Stimulated activated CD4-positive, alpha-beta T cell treated with anti-CD3 and anti-CD28 coated beads, Interleukin-4, amount 100 ng/mL, for 48 hours (primary cell): ENCODE measurements at regions not wholly inside any gene's neighbourhood (a gene's known extent, or its start where the extent isn't known, plus 50 kb on each side); places are given as distances from the start of the nearest gene placed in this dataset.
"Not testable (repeated sequence)": the region's sequence is repeated elsewhere in the genome, so short reads cannot be mapped to it uniquely, and the experiment has no call there.

Experiments
- DNase-seq, 2 donors: peaks; one replicate each; pipeline ENCODE4 v3.0.0-alpha.2; 2020; ENCODE audit warnings: low read depth in 2 of 2

DNA sequence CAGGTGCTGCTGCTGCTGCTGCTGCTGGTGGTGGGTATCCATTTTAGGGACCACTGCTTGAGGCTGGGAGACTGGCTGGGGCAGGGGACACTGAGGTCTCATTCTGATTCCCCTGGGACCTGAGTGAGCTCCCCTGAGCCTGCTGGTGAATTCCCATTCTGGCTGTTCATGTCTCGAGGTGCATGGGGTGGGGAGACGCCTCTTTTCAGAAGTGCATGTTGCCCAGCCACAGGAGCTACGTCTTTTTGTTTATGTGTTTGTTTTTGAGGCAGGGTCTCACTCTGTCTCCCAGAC, 133.4 kb downstream of the RHOU start:
- DNase-seq = no peak

GRCh38 chr1:228869312-228869824, 134.1 kb downstream of the RHOU start:
- DNase-seq = no peak

DNA sequence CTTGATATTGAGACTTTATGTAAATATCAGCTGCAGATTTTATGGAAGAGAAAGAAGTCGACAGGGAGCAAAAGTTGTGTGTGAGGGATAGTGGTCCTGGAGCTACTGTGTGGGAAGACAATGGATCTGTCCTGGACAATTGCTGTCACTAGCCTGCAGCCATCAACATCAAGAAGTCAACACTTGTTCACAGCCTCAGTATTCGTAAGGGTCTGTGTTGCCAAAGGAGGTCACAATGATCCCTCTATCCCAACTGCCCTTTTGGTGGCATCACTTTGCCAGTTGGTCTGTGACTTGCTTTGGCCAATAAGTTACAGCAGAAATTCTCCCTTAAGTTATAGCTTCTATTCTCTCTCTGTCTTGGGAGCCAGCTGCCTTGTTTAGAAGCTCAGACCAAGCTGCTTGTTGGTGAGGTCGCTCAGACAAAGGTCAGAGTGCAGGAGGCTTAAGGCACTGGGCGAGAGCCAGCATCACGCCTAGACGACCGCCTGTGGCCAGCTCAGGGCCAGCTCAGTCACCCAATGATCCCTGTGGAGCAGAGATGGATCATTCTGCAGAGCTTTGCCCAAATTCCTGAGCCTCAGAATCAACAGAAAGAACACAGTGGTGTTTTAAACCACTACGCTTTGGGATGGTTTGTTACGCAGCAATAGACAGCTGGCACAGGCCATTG, 134.9 kb downstream of the RHOU start:
- DNase-seq = no peak

GRCh38 chr1:228871314-228872061, 136.2 kb downstream of the RHOU start:
- DNase-seq = no peak

GRCh38 chr1:228872080-228872479, 136.8 kb downstream of the RHOU start:
- DNase-seq = no peak

DNA sequence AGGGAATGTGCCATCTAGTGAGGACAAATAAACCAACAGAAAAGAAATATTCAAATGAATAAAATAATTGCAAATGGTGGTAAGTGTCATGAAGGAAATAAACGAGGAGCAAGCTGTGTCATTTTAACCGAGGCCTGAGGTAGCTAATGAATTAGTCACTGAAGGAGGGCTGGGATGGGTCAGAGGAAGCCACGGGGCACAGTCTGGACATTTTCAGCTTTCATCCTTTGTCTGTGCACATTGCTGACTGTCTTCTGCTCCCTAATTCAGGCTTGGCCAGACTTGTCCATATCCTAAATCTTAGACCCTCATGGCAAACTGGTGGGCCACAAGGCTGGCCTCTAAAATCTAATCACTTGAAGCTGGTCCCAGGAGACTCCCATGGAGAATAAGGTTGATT, 138.4 kb downstream of the RHOU start:
- DNase-seq = no peak

- no peak for DNase-seq
These were observed 140.5 kb downstream of the RHOU start for GRCh38 chr1:228875741-228876140.

- DNase-seq = no peak
These were observed 140.9 kb downstream of the RHOU start for GRCh38 chr1:228876187-228876586.

DNA sequence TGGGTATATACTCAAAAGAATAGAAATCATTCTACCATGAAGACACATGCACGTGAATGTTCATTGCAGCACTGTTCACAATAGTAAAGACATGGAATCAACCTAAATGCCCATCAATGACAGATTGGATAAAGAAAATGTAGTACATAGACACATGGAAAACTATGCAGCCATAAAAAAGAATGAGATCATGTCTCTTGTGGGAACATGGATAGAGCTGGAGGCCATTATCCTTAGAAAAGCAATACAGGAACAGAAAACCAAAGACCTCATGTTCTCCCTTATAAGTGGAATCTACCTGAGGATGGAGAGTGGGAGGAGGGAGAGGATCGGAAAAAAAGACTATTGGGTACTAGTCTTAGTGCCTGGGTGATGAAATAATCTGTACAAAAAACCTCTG, 143.9 kb downstream of the RHOU start:
- DNase-seq = no peak

DNA sequence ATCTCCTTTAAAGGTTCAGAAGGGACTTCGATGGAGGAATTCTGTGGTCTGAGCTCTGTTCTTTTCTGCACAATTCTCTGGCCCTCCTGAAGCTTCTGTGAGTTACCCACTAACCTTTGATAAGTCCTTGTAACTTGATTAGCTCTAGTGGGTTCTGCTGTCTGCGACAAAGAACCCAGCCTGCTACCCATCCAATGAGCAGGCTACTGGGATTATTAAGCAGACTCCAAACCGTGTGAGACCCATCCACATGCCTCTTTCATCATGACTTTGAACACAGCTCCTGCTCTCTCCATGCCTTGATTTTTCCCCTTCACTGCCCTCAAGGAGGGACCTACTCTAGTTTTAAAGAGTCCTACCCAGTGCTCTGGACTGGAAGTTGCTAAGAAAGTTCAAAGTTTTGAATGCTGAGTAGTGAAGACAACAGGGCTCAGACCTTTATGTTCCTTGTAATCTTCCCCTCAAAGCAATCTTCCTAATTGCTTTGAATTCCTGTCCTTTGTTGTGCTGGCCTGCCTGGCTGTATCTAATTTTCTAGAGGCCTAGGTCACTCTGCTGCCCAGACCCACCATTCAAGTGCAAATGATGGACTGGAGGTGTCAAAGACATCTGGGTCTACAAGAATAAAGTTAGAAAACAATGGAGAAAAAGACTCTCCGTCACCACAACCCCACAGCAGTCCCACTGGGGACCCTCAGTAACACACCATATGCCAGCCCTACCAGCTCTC, 146.9 kb downstream of the RHOU start:
- DNase-seq = no peak

- no peak for DNase-seq
These were observed 147.6 kb downstream of the RHOU start for GRCh38 chr1:228882771-228883450.

DNA sequence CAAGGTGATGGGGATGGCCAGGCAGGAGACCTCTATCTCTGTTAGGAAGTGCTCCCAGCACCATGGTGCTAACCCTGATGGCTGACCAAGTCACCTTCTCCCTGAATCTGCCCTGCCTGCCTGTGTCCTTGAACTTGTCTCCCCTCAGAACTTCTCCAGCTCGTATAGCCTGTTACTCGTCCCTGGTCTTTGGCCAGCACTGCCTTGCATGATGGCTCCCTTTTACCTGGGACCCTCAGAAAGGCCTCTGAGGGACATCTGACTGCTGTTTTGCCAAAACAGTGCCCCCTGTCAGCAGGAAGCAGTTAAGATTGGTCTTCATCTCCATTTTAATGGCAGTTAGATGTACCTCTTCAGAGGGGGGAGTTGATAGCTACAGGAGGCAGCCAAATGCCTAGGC, 148.3 kb downstream of the RHOU start:
- DNase-seq = no peak

DNA sequence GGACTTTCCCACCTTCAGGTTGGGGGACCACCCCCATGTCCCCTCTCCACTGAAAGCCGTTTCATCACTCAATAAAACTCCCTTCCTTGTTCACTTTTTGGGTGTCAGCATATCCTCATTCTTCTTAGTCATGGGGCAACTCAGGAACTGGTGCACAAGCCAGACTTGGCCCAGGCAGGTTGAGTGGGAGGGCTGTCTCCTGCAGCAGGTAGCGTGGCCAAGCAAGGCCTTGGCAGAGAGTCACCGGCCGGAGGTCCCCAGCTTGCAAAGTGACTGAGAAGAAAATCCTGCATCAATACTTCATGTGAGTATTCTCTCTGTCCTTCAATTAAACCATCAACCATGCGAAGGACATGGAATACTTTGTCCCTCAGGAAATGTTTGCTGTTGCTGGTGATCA, 148.9 kb downstream of the RHOU start:
- no peak for DNase-seq

GRCh38 chr1:228884615-228885566, 149.6 kb downstream of the RHOU start:
- no peak for DNase-seq

- DNase-seq = no peak
These were observed 150.6 kb downstream of the RHOU start for GRCh38 chr1:228885845-228886244.

DNA sequence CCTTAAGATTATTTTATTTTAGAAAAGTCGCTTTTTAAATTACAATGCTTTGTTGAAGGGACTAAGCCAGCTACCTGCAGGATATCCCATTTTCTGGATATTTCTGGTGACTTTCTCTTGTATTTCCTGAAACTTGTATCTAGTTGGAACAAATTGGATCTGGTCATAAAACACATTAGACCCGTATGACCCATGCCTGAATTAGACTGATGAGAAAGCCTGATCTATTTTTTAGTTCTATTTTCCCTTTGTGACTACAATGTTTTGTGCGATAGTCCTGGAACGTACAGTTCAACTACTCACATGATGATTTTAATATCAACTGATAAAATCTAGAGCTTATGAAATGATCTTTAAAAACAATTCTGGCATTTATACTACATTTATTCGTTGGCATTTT, 151.8 kb downstream of the RHOU start:
- no peak for DNase-seq

- no peak for DNase-seq
These were observed 152.7 kb downstream of the RHOU start for GRCh38 chr1:228887960-228888359.

GRCh38 chr1:228889289-228889688, 154.0 kb downstream of the RHOU start:
- DNase-seq = no peak

- no peak for DNase-seq
These were observed 156.2 kb downstream of the RHOU start for GRCh38 chr1:228891272-228892034.

DNA sequence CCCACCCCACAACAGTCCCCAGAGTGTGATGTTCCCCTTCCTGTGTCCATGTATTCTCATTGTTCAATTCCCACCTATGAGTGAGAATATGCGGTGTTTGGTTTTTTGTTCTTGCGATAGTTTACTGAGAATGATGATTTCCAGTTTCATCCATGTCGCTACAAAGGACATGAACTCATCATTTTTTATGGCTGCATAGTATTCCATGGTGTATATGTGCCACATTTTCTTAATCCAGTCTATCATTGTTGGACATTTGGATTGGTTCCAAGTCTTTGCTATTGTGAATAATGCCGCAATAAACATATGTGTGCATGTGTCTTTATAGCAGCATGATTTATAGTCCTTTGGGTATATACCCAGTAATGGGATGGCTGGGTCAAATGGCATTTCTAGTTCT, 156.9 kb downstream of the RHOU start:
- DNase-seq = not testable (repeated sequence)
